ENCODE measurements at regions not wholly inside any gene's neighbourhood (a gene's known extent, or its start where the extent isn't known, plus 50 kb on each side); places are given as distances from the start of the nearest gene placed in this dataset.

- no peak for DNase-seq
Observed at GRCh38 chr5:118017536-118017935, 970.8 kb downstream of the DTWD2 start.

GRCh38 chr5:118016396-118016795, 972.0 kb downstream of the DTWD2 start:
- DNase-seq: no peak

GRCh38 chr5:118015511-118015910, 972.8 kb downstream of the DTWD2 start:
- DNase-seq: no peak

- no peak for DNase-seq
Observed at GRCh38 chr5:118009741-118010297, 978.5 kb downstream of the DTWD2 start.

GRCh38 chr5:118008779-118009178, 979.6 kb downstream of the DTWD2 start:
- DNase-seq: no peak

GRCh38 chr5:118007262-118007661, 981.1 kb downstream of the DTWD2 start:
- DNase-seq: no peak

GRCh38 chr5:118006219-118006618, 982.1 kb downstream of the DTWD2 start:
- no peak for DNase-seq

GRCh38 chr5:117999939-118000549, 988.3 kb downstream of the DTWD2 start:
- DNase-seq: no peak

- DNase-seq: no peak
Observed at GRCh38 chr5:117982691-117983090, 1005.7 kb downstream of the DTWD2 start.

- no peak for DNase-seq
Observed at GRCh38 chr5:117973785-117974184, 1014.6 kb downstream of the DTWD2 start.

GRCh38 chr5:117955831-117956230, 1032.5 kb downstream of the DTWD2 start:
- DNase-seq: no peak

- DNase-seq: no peak
Observed at GRCh38 chr5:117954331-117954730, 1034.0 kb downstream of the DTWD2 start.

GRCh38 chr5:117953272-117953671, 1035.1 kb downstream of the DTWD2 start:
- DNase-seq: no peak

GRCh38 chr5:117947836-117948235, 1040.5 kb downstream of the DTWD2 start:
- no peak for DNase-seq

- no peak for DNase-seq
Observed at GRCh38 chr5:117947121-117947520, 1041.2 kb downstream of the DTWD2 start.

GRCh38 chr5:117945258-117945657, 1043.1 kb downstream of the DTWD2 start:
- no peak for DNase-seq

GRCh38 chr5:117943541-117943940, 1044.8 kb downstream of the DTWD2 start:
- DNase-seq: no peak

- DNase-seq: no peak
Observed at GRCh38 chr5:117942861-117943519, 1045.4 kb downstream of the DTWD2 start.

- DNase-seq: no peak
Observed at GRCh38 chr5:117893211-117893610, 1095.1 kb downstream of the DTWD2 start.

GRCh38 chr5:117892360-117892759, 1096.0 kb downstream of the DTWD2 start:
- no peak for DNase-seq

- DNase-seq: no peak
Observed at GRCh38 chr5:117889596-117889995, 1098.8 kb downstream of the DTWD2 start.

GRCh38 chr5:117888688-117889087, 1099.7 kb downstream of the DTWD2 start:
- no peak for DNase-seq

- no peak for DNase-seq
Observed at GRCh38 chr5:117881426-117882230, 1106.7 kb downstream of the DTWD2 start.

GRCh38 chr5:117880932-117881331, 1107.4 kb downstream of the DTWD2 start:
- DNase-seq: no peak
